ENCODE measurements at regions not wholly inside any gene's neighbourhood (a gene's known extent, or its start where the extent isn't known, plus 50 kb on each side); places are given as distances from the start of the nearest gene placed in this dataset.

DNA sequence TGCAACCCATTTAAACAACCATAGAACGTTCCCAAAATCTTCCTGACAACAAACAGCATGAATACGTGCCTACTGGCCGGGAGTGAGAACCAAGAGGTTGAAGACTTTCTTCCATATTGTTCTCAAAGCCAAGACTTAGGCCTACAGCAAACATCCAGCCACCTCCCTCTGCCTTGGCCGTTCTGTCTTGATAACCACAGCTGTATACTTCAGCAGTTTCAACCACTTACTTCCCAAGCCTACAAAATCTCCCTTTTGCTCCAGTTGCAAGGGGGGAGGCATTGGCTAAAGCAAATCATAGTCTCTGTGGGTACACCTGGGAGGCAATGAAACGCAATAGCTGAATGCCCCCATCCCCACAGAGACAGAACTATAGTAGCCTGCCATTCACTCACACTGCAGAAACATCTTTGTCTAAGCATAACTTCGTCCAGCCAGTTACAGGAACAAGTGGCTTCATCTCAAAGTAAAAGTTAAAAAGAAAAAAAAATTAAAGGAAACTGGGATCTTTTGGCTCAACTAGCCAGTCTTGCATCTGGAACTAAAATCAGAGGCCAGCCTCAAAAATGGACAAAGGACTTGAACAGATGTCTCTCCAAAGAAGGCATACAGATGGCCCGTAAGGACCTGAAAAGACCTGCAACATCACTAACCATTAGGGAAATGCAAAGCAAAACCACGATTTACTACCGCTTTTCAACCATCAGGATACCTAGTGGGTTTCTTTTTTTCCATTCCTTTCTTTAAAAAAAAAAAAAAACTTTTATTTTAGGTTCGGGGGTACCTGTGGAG is 186.0 kb downstream of the PSMG1 start:
- H3K27ac ChIP-seq: no peak overlapping the region

DNA sequence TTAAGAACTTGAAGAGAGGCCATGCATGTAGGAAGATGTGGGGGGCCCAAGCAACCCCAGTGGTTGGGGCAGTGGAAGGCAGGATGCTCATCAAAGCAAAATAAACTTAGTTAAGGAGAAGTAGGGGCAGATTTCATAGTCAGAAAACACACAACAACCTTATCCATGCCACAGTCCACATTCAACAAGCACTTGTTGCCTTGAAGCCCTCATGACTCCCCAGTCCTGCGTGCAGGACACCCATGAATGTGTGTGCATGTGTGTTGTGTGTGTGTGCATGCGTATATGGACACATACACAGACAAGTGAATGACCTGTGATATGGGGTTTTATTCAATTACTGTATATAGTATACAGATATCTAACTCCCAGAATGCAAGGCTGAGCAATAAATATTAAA is 186.9 kb downstream of the PSMG1 start:
- H3K27ac ChIP-seq: no peak overlapping the region
- no peak overlapping the region for H3K4me2 ChIP-seq
- no peak for DNase-seq (ENCODE audit: low spot score)
- H3K4me3 ChIP-seq: no peak overlapping the region
- no peaks in the 10 kb centered on the region for H4K20me1 ChIP-seq (ENCODE audit: insufficient read depth, poor library complexity, severe bottlenecking)
- H3K9me3 ChIP-seq (ENCODE audit: low read depth): no peaks in the 10 kb centered on the region
- no peaks in the 10 kb centered on the region for H3K79me2 ChIP-seq
- TF ChIP-seq EZH2 (IDR thresholded peaks at IDR 0.05; ENCODE audit: borderline replicate concordance) (no peak), EZH2phosphoT487 (IDR thresholded peaks at IDR 0.05; ENCODE audit: low read depth, severe bottlenecking, unreplicated experiment) (no peak)
- TF ChIP-seq, protein P1, sequence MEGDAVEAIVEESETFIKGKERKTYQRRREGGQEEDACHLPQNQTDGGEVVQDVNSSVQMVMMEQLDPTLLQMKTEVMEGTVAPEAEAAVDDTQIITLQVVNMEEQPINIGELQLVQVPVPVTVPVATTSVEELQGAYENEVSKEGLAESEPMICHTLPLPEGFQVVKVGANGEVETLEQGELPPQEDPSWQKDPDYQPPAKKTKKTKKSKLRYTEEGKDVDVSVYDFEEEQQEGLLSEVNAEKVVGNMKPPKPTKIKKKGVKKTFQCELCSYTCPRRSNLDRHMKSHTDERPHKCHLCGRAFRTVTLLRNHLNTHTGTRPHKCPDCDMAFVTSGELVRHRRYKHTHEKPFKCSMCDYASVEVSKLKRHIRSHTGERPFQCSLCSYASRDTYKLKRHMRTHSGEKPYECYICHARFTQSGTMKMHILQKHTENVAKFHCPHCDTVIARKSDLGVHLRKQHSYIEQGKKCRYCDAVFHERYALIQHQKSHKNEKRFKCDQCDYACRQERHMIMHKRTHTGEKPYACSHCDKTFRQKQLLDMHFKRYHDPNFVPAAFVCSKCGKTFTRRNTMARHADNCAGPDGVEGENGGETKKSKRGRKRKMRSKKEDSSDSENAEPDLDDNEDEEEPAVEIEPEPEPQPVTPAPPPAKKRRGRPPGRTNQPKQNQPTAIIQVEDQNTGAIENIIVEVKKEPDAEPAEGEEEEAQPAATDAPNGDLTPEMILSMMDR (IDR thresholded peaks at IDR 0.05; ENCODE audit: poor library complexity): no peak
- no peaks in the 10 kb centered on the region for H3K9me2 ChIP-seq (replicated peaks; ENCODE audit: insufficient read depth)
- no peaks in the 10 kb centered on the region for H3K27me3 ChIP-seq
- H3K36me3 ChIP-seq (replicated peaks; ENCODE audit: insufficient read depth, low read depth): no peaks in the 10 kb centered on the region
- peaks cover 26% of the 10 kb centered on the region for H3K4me1 ChIP-seq (ENCODE audit: insufficient read depth)
- 95% methylated on average over 2 of the region's 2 CpGs for WGBS (ENCODE audit: low lambda C conversion rate, missing lambda C conversion rate)
- H2AFZ ChIP-seq: no peak overlapping the region

More for the DNA sequence above, 186.0 kb downstream of the PSMG1 start:
- 91% methylated on average over 10 of the region's 10 CpGs for WGBS (ENCODE audit: low lambda C conversion rate, missing lambda C conversion rate)
- Histone ChIP-seq H2AFZ (no peak overlapping the region), H3K27me3 (no peaks in the 10 kb centered on the region), H3K4me1 (ENCODE audit: insufficient read depth) (peaks cover 26% of the 10 kb centered on the region), H3K4me3 (no peak overlapping the region), H3K36me3 (replicated peaks; ENCODE audit: insufficient read depth, low read depth) (no peaks in the 10 kb centered on the region), H3K79me2 (no peaks in the 10 kb centered on the region), H4K20me1 (ENCODE audit: insufficient read depth, poor library complexity, severe bottlenecking) (no peaks in the 10 kb centered on the region), H3K9me3 (ENCODE audit: low read depth) (no peaks in the 10 kb centered on the region), H3K4me2 (no peak overlapping the region), H3K9me2 (replicated peaks; ENCODE audit: insufficient read depth) (no peaks in the 10 kb centered on the region)
- TF ChIP-seq, protein P1 (IDR thresholded peaks at IDR 0.05; ENCODE audit: poor library complexity): no peak
- TF ChIP-seq EZH2phosphoT487 (IDR thresholded peaks at IDR 0.05; ENCODE audit: low read depth, severe bottlenecking, unreplicated experiment) (no peak), EZH2 (IDR thresholded peaks at IDR 0.05; ENCODE audit: borderline replicate concordance) (no peak)
- DNase-seq (ENCODE audit: low spot score): no peak

DNA sequence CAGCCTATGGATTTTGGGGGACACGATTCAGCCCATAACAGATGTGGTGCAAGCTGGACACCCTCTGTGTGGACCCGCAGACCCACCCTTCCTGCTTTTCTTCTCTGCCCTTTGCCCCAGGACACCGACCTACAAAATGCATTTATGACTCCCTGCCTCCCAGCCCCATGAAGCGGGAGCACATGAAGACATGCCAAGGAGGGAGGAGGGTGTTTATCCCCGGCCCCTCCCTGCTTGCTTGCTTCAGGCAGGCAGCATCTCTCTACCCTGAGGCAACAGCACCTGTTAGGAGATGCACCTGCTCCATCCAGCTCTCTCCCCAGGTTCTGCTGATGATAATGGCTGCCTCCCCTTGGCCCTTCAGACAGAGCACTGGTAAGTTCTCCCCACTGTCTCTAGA is 187.5 kb downstream of the PSMG1 start:
- Histone ChIP-seq H3K36me3 (replicated peaks; ENCODE audit: insufficient read depth, low read depth) (no peaks in the 10 kb centered on the region), H3K9me3 (ENCODE audit: low read depth) (no peaks in the 10 kb centered on the region), H3K9me2 (replicated peaks; ENCODE audit: insufficient read depth) (no peaks in the 10 kb centered on the region), H4K20me1 (ENCODE audit: insufficient read depth, poor library complexity, severe bottlenecking) (no peaks in the 10 kb centered on the region), H3K4me2 (no peak overlapping the region), H2AFZ (no peak overlapping the region), H3K27me3 (no peaks in the 10 kb centered on the region), H3K4me1 (ENCODE audit: insufficient read depth) (peaks cover 27% of the 10 kb centered on the region), H3K27ac (no peak overlapping the region), H3K79me2 (no peaks in the 10 kb centered on the region), H3K4me3 (no peak overlapping the region)
- 86% methylated on average over 5 of the region's 5 CpGs for WGBS (ENCODE audit: low lambda C conversion rate, missing lambda C conversion rate)
- TF ChIP-seq, protein P1 (IDR thresholded peaks at IDR 0.05; ENCODE audit: poor library complexity): no peak
- TF ChIP-seq EZH2 (IDR thresholded peaks at IDR 0.05; ENCODE audit: borderline replicate concordance) (no peak), EZH2phosphoT487 (IDR thresholded peaks at IDR 0.05; ENCODE audit: low read depth, severe bottlenecking, unreplicated experiment) (no peak)
- no peak for DNase-seq (ENCODE audit: low spot score)
